VCaP (cell line): ENCODE measurements at regions not wholly inside any gene's neighbourhood (a gene's known extent, or its start where the extent isn't known, plus 50 kb on each side); places are given as distances from the start of the nearest gene placed in this dataset.
A peak's percentile ranks its signal among the peaks of the same experiment; 100 is the strongest.

ENCODE experiments used
- H3K27ac ChIP-seq: fragments of 450-650 bp; 2 replicates; pipeline ENCODE4 v1.5.1; 2017
- CTCF ChIP-seq: fragments of 450-650 bp; conservative IDR thresholded peaks from 2 replicates; pipeline ENCODE4 v1.5.1; 2017; ENCODE audit warnings: mild to moderate bottlenecking, moderate library complexity

GRCh38 chr11:37364246-37364839 is 766.3 kb upstream of the RAG2 start:
- TF ChIP-seq CTCF, result no peak
- H3K27ac ChIP-seq, result no peak overlapping the region

GRCh38 chr11:37353192-37353591 is 755.2 kb upstream of the RAG2 start:
- H3K27ac ChIP-seq, result no peak overlapping the region
- no peak for TF ChIP-seq CTCF

- no peak overlapping the region for H3K27ac ChIP-seq
- TF ChIP-seq CTCF, result peak; percentile 66
Measured at GRCh38 chr11:37352485-37352884, 754.4 kb upstream of the RAG2 start.

GRCh38 chr11:37343290-37343689 is 745.3 kb upstream of the RAG2 start:
- no peak for TF ChIP-seq CTCF
- no peak overlapping the region for H3K27ac ChIP-seq

- H3K27ac ChIP-seq, result no peak overlapping the region
- no peak for TF ChIP-seq CTCF
Measured at GRCh38 chr11:37336401-37336800, 738.4 kb upstream of the RAG2 start.

- no peak for TF ChIP-seq CTCF
- no peak overlapping the region for H3K27ac ChIP-seq
Measured at GRCh38 chr11:37333345-37333744, 735.3 kb upstream of the RAG2 start.

GRCh38 chr11:37323843-37324242 is 725.8 kb upstream of the RAG2 start:
- TF ChIP-seq CTCF, result no peak

More at GRCh38 chr11:37323843-37324242, 725.8 kb upstream of the RAG2 start:
- no peak overlapping the region for H3K27ac ChIP-seq
